HAP-1 (cell line): ENCODE measurements at regions not wholly inside any gene's neighbourhood (a gene's known extent, or its start where the extent isn't known, plus 50 kb on each side); places are given as distances from the start of the nearest gene placed in this dataset.
"Not testable (repeated sequence)": the region's sequence is repeated elsewhere in the genome, so short reads cannot be mapped to it uniquely, and the experiment has no call there.

ENCODE experiments used
- DNase-seq, 2 experiments: peaks; one replicate each; pipeline ENCODE4 v3.0.0-alpha.2; 2016 to 2020; ENCODE audit warnings: low spot score in 2 of 2
- H3K27me3 ChIP-seq: fragments of 250-450 bp; sonication (Bioruptor Pico); 2 replicates; pipeline ENCODE4 v1.5.1; 2020; ENCODE audit warnings: low read depth, mild to moderate bottlenecking, moderate library complexity
- H3K36me3 ChIP-seq: fragments of 250-450 bp; sonication (Bioruptor Pico); replicated peaks from 2 replicates; pipeline ENCODE4 v1.5.1; 2020; ENCODE audit warnings: mild to moderate bottlenecking
- H3K4me1 ChIP-seq: fragments of 250-450 bp; sonication (Bioruptor Pico); 2 replicates; pipeline ENCODE4 v1.5.1; 2020; ENCODE audit warnings: mild to moderate bottlenecking
- H3K4me3 ChIP-seq: fragments of 250-450 bp; sonication (Bioruptor Pico); 2 replicates; pipeline ENCODE4 v1.5.1; 2020; ENCODE audit warnings: mild to moderate bottlenecking, moderate library complexity
- H3K9me3 ChIP-seq: fragments of 250-450 bp; sonication (Bioruptor Pico); 2 replicates; pipeline ENCODE4 v1.5.1; 2020; ENCODE audit warnings: mild to moderate bottlenecking, moderate library complexity
- in situ Hi-C: fragments of 300-500 bp; cut with MboI; formaldehyde crosslinking; loops from 3 replicates; pipeline ENCODE4 v1.14.3; 2020; ENCODE audit warnings: low sequenced_read_pairs, inconsistent platforms, mixed read lengths

- no peak for DNase-seq
- no peaks in the 10 kb centered on the region for H3K27me3 ChIP-seq
- in situ Hi-C loops, result no loop called here
- no peaks in the 10 kb centered on the region for H3K4me1 ChIP-seq
- H3K9me3 ChIP-seq, result no peaks in the 10 kb centered on the region
- no peak overlapping the region for H3K4me3 ChIP-seq
- no peaks in the 10 kb centered on the region for H3K36me3 ChIP-seq
These were observed 885.7 kb downstream of the PLA2G4A start for GRCh38 chr1:187714470-187714869.

GRCh38 chr1:187715483-187715882 lies 886.7 kb downstream of the PLA2G4A start:
- H3K4me1 ChIP-seq, result no peaks in the 10 kb centered on the region
- in situ Hi-C loops, result no loop called here
- no peak for DNase-seq

GRCh38 chr1:187716160-187716559 lies 887.4 kb downstream of the PLA2G4A start:
- Histone ChIP-seq H3K4me3 (no peak overlapping the region), H3K27me3 (no peaks in the 10 kb centered on the region), H3K9me3 (no peaks in the 10 kb centered on the region), H3K36me3 (no peaks in the 10 kb centered on the region), H3K4me1 (no peaks in the 10 kb centered on the region)
- DNase-seq, result no peak
- in situ Hi-C loops, result no loop called here

More at GRCh38 chr1:187715483-187715882, 886.7 kb downstream of the PLA2G4A start:
- Histone ChIP-seq H3K9me3 (no peaks in the 10 kb centered on the region), H3K4me3 (no peak overlapping the region), H3K27me3 (no peaks in the 10 kb centered on the region), H3K36me3 (no peaks in the 10 kb centered on the region)

- DNase-seq, result no peak
- no peaks in the 10 kb centered on the region for H3K9me3 ChIP-seq
- no peaks in the 10 kb centered on the region for H3K36me3 ChIP-seq
- in situ Hi-C loops, result no loop called here
- H3K27me3 ChIP-seq, result no peaks in the 10 kb centered on the region
- H3K4me1 ChIP-seq, result no peaks in the 10 kb centered on the region
- H3K4me3 ChIP-seq, result no peak overlapping the region
These were observed 889.8 kb downstream of the PLA2G4A start for GRCh38 chr1:187718527-187718926.

- Histone ChIP-seq H3K4me1 (no peaks in the 10 kb centered on the region), H3K27me3 (no peaks in the 10 kb centered on the region), H3K9me3 (no peaks in the 10 kb centered on the region), H3K36me3 (no peaks in the 10 kb centered on the region), H3K4me3 (no peak overlapping the region)
- in situ Hi-C loops, result no loop called here
- DNase-seq, result no peak
These were observed 892.5 kb downstream of the PLA2G4A start for GRCh38 chr1:187721216-187721615.

GRCh38 chr1:187725216-187725615 lies 896.5 kb downstream of the PLA2G4A start:
- DNase-seq, result no peak
- H3K9me3 ChIP-seq, result no peaks in the 10 kb centered on the region
- H3K4me3 ChIP-seq, result no peak overlapping the region
- in situ Hi-C loops, result no loop called here
- no peaks in the 10 kb centered on the region for H3K27me3 ChIP-seq
- H3K36me3 ChIP-seq, result no peaks in the 10 kb centered on the region
- H3K4me1 ChIP-seq, result no peaks in the 10 kb centered on the region

- H3K4me3 ChIP-seq, result no peak overlapping the region
- H3K4me1 ChIP-seq, result no peaks in the 10 kb centered on the region
- in situ Hi-C loops, result no loop called here
- no peaks in the 10 kb centered on the region for H3K36me3 ChIP-seq
- DNase-seq, result no peak
- H3K27me3 ChIP-seq, result no peaks in the 10 kb centered on the region
- no peaks in the 10 kb centered on the region for H3K9me3 ChIP-seq
These were observed 904.5 kb downstream of the PLA2G4A start for GRCh38 chr1:187733232-187733631.

- Histone ChIP-seq H3K4me3 (no peak overlapping the region), H3K36me3 (no peaks in the 10 kb centered on the region), H3K9me3 (no peaks in the 10 kb centered on the region), H3K27me3 (no peaks in the 10 kb centered on the region), H3K4me1 (no peaks in the 10 kb centered on the region)
- no peak for DNase-seq
- in situ Hi-C loops, result no loop called here
These were observed 905.7 kb downstream of the PLA2G4A start for GRCh38 chr1:187734427-187734826.

- H3K4me3 ChIP-seq, result no peak overlapping the region
- in situ Hi-C loops, result no loop called here
- no peaks in the 10 kb centered on the region for H3K9me3 ChIP-seq
- no peak for DNase-seq
- H3K4me1 ChIP-seq, result no peaks in the 10 kb centered on the region
- no peaks in the 10 kb centered on the region for H3K36me3 ChIP-seq
- H3K27me3 ChIP-seq, result no peaks in the 10 kb centered on the region
These were observed 915.9 kb downstream of the PLA2G4A start for GRCh38 chr1:187744665-187745064.

- no peaks in the 10 kb centered on the region for H3K9me3 ChIP-seq
- no peak overlapping the region for H3K4me3 ChIP-seq
- H3K36me3 ChIP-seq, result no peaks in the 10 kb centered on the region
- in situ Hi-C loops, result no loop called here
- DNase-seq, result no peak
- no peaks in the 10 kb centered on the region for H3K4me1 ChIP-seq
- no peaks in the 10 kb centered on the region for H3K27me3 ChIP-seq
These were observed 926.8 kb downstream of the PLA2G4A start for GRCh38 chr1:187755536-187755935.

- in situ Hi-C loops, H3K9me3 ChIP-seq, H3K4me3 ChIP-seq, H3K27me3 ChIP-seq, H3K4me1 ChIP-seq, DNase-seq, H3K36me3 ChIP-seq: not testable (repeated sequence)
These were observed 927.9 kb downstream of the PLA2G4A start for GRCh38 chr1:187756684-187757083.

GRCh38 chr1:187759825-187760333 lies 931.1 kb downstream of the PLA2G4A start:
- H3K36me3 ChIP-seq, result no peaks in the 10 kb centered on the region
- H3K4me3 ChIP-seq, result no peak overlapping the region
- DNase-seq, result no peak
- no peaks in the 10 kb centered on the region for H3K27me3 ChIP-seq
- no peaks in the 10 kb centered on the region for H3K4me1 ChIP-seq
- in situ Hi-C loops, result no loop called here
- H3K9me3 ChIP-seq, result no peaks in the 10 kb centered on the region

- H3K27me3 ChIP-seq, result no peaks in the 10 kb centered on the region
- no peak for DNase-seq
These were observed 933.4 kb downstream of the PLA2G4A start for GRCh38 chr1:187762118-187762517.

GRCh38 chr1:187763465-187763864 lies 934.7 kb downstream of the PLA2G4A start:
- H3K4me3 ChIP-seq, result no peak overlapping the region
- H3K36me3 ChIP-seq, result no peaks in the 10 kb centered on the region
- H3K4me1 ChIP-seq, result no peaks in the 10 kb centered on the region
- H3K27me3 ChIP-seq, result no peaks in the 10 kb centered on the region
- no peak for DNase-seq
- in situ Hi-C loops, result no loop called here
- H3K9me3 ChIP-seq, result no peaks in the 10 kb centered on the region

More at GRCh38 chr1:187762118-187762517, 933.4 kb downstream of the PLA2G4A start:
- Histone ChIP-seq H3K4me1 (no peaks in the 10 kb centered on the region), H3K36me3 (no peaks in the 10 kb centered on the region), H3K4me3 (no peak overlapping the region), H3K9me3 (no peaks in the 10 kb centered on the region)
- in situ Hi-C loops, result no loop called here

GRCh38 chr1:187763976-187764375 lies 935.2 kb downstream of the PLA2G4A start:
- H3K9me3 ChIP-seq, result no peaks in the 10 kb centered on the region
- DNase-seq, result no peak
- no peaks in the 10 kb centered on the region for H3K36me3 ChIP-seq
- H3K27me3 ChIP-seq, result no peaks in the 10 kb centered on the region
- no peaks in the 10 kb centered on the region for H3K4me1 ChIP-seq
- in situ Hi-C loops, result no loop called here
- no peak overlapping the region for H3K4me3 ChIP-seq
